ENCODE measurements at regions not wholly inside any gene's neighbourhood (a gene's known extent, or its start where the extent isn't known, plus 50 kb on each side); places are given as distances from the start of the nearest gene placed in this dataset.
"Not testable (repeated sequence)": the region's sequence is repeated elsewhere in the genome, so short reads cannot be mapped to it uniquely, and the experiment has no call there.

DNA sequence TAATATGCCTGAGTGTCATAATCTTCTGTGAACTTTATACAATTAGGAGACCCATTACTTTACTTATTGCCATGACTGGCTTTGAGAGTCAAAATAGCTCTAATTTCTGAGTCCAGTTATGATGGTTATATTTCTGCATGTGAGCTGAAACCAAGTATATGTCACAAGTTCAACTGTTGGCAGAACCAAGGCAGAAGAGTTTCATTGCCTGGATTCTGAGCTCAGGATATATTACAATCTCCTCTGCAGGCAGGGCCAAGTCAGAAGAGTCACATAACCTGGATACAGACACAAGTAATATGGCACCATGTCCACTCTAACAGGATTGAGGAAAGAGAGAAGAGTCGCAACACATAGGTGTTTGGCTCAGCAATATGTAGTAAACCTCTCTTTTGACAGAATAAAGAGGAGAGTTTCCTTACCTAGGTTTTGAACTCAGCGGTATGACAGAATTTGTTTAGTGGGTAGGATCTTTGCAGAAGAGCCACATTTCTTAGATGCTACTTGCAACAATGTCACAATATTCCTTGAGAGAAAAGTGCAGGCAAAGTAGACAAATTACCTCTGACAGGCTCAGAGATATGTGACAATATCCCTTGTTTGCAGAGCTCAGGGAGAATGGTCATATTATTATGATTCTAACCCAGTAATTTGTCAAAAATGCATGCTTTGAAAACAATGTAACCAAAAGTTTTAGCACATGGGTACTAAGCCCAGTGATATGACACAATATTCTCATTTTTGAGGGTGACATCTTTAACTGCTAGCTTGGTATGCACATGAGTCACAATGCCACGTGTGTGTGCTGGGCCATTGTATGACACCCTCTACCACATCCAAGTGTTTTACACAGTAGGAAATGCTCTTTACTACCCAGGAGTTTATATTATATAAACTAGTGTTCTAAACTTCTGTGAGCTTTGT lies 895.3 kb upstream of the AMELY start:
- DNase-seq (ENCODE audit: low spot score), result no peak

GRCh38 chrY:7805624-7806023 lies 894.1 kb upstream of the AMELY start:
- no peak for DNase-seq (ENCODE audit: low spot score)

DNA sequence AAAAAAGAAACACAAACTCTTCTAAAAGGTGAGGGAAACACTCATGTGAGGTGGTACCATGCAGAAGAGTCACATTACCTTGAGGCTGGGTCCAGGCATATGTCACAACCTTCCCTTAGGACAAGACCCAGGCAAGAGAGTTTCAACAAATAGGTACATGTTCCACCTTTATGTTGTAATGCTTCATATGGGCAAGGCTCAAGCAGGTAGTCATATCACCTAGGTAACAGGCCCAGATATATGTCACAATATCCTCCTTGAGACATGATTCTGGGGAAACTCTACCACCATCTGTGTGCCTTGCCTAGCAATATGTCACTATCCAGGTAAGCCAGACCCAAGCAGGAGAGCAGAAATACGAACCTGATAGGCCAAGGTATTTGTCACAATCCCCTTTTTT lies 892.2 kb upstream of the AMELY start:
- no peak for DNase-seq (ENCODE audit: low spot score)

GRCh38 chrY:7796128-7796527 lies 884.6 kb upstream of the AMELY start:
- DNase-seq (ENCODE audit: low spot score), result no peak

GRCh38 chrY:7794441-7794840 lies 882.9 kb upstream of the AMELY start:
- peak; percentile 0 for DNase-seq (ENCODE audit: low spot score)

- DNase-seq (ENCODE audit: low spot score), result no peak
Measured at GRCh38 chrY:7793989-7794388, 882.4 kb upstream of the AMELY start.

DNA sequence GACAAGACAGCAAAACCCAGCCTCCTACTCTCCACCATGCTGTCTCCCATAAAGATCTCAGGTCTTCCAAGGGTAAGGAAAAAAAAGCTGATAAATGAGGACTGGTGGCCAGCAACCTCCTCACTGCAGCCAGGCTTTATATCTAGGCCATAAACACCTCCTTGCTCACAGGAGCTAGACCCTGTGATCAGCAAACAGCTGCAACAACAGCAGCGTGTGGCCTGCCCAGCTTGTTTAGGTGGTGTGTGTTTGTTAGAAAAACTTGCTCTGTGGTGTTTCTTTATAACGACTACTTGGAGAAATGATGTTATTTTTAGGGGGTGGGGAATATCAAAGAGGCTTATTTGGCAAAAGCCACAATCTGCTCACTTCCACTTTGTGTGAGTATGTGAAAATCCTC lies 880.9 kb upstream of the AMELY start:
- DNase-seq (ENCODE audit: low spot score), result no peak

GRCh38 chrY:7781501-7781900 lies 869.9 kb upstream of the AMELY start:
- no peak for DNase-seq (ENCODE audit: low spot score)

DNA sequence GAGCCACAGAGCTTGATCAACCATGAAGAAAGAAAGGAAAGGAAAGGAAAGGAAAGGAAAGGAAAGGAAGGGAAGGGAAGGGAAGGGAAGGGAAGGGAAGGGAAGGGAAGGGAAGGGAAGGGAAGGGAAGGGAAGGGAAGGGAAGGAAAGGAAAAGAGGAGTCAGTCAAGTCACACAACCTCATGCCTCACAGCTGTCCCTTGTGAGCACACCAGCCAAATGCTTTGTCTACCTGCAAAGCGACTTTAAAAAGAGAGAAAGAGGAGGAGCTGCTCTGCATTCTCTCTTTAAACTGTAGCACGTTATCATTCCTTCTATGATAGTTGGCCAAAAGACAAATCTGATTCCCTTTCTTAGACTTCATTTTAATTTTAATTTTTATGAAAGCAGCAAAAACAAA lies 863.9 kb upstream of the AMELY start:
- DNase-seq (ENCODE audit: low spot score), result not testable (repeated sequence)

DNA sequence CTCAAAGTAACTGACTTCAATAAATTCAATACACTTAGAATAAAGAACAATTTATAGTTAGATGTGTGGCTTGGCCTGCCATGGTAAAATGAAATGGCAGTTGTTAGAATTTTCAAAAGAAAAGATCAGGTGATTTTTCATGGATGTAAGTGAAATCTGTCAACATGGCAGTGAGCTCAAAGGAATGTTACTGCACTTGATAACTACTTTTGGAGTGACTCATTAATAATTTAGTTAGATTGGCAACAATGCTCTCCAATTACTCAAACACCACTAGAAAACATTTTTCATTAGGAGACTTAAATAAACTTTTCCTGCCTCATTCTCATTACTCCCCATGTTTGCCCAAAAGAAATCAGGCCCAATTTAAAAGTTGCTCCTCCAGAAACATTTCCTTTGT lies 860.2 kb upstream of the AMELY start:
- DNase-seq (ENCODE audit: low spot score), result no peak

DNA sequence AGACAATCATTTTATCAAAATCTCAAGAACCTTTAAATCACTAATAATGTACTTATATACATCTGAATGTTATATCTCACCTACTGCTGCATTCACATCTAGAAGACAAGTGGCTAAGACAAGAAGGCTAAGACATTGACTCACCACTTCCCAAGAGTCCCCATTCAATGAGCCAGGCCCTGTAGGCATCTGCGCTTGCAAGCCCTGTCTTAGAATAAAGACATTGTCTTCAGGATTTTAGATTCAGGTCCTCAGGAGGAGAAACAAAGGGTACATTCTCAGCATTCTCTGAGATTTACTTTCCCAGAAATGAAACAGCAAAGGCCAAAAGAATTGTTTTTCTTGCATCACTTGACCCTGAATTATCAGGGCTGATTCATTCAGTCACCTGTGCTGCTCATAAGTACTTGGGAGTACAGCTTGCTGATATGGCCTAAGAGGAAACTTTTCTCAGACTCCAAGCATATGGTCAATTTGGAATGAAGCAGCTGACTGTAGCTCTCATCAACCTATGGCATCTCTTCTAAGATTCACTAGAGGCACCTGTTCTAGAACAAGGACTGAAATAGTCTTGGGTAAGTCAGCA lies 858.3 kb upstream of the AMELY start:
- DNase-seq (ENCODE audit: low spot score), result no peak

GRCh38 chrY:7768901-7769300 lies 857.3 kb upstream of the AMELY start:
- no peak for DNase-seq (ENCODE audit: low spot score)

DNA sequence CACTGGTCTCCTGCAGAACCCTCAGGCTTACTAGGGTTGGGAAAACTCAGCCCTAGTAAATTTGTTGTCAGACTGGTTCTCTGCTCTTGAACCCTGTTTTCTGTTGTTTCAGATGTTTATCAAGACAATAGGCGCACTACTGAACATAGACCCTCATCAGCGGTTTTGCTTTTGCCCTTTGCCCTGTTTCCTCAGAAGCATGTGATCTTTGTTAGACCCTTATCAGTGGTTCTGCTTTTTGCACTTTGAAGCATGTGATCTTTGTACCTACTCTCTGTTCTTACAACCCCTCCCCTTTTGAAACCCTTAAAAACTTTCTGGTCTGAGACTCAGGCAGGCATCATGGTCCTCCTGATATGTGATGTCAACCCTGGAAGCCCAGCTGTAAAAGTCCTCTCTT lies 842.2 kb upstream of the AMELY start:
- no peak for DNase-seq (ENCODE audit: low spot score)

DNA sequence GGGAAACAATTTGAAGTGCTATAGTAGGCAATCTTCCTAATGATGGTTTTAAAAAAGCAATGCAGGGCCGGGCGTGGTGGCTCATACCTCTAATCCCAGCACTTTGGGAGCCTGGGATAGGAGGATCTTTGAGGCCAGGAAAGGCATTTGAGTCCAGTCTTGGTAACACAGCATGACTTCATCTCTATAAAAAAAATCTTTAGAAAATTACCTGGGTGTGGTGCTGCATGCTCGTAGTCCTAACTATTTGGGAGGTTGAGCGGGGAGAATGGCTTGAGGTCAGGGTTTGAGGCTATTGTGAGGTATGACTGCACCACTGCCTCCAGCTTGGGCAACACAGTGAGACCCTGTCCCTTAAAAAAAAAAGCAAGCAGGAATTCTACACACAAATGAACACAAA lies 835.2 kb upstream of the AMELY start:
- DNase-seq (ENCODE audit: low spot score), result no peak

- no peak for DNase-seq (ENCODE audit: low spot score)
Measured at GRCh38 chrY:7745581-7745901, 834.0 kb upstream of the AMELY start.

DNA sequence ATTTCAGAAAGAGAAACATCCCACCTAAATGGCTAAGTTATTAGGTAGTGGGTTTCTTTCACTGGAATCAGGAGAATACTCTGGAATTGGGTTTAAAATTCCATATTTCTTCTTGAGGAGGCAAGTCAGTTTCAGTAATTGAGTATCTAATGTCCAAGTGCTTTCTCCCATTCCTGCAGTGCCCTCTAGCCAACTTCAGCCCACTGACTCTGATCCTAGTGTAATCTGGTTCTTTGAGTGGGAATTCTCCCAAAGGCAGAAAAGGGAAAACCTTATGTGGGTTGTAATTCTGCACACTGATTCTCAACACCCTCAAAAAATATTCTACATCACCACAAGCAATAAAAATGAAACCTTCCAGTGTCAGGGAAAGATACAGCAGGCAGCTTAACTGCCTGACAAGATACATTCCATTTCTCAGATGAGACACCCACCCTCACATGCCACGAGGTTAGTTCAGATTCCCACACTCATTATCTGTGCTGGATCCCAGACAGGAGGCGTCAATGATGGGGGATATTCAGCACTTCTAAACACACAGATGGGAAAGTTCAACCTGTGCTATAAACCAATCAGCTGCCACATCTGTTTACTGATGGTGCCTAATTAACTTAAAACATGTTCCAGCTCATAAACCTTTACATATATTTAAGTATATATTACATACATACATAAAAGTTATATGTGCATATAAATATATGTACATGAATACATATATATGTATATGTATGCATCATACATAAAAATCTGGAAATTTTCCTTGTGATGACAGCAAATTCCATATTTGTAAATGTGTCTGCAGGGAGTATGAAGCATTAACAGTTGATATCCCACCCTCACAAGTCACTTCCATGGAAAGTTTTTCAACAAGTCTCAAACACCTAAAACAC lies 833.4 kb upstream of the AMELY start:
- no peak for DNase-seq (ENCODE audit: low spot score)

DNA sequence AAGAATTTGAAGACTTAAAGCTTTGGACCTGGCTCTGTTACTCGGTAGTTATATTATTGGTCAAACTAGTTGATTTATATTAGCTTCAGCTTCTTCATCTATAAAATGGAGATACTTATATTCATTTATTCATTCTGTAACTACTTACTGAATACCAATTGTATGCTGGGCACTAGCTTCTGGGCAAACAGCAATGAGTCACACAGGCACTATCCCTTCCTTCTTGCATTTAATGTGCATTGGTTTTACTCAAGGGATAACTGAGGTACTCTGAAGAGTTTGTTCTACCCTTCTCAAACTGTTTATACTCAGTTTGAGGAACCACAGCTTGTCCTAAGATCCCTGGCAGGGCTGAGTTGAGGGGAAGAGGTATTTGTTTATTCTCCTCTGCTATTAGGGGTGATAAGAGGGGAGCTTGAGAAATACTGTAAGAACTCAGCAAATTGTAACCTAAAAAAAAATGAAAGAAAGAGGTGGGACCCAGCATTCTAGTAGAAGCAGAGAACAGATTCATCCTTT lies 825.4 kb upstream of the AMELY start:
- no peak for DNase-seq (ENCODE audit: low spot score)

DNA sequence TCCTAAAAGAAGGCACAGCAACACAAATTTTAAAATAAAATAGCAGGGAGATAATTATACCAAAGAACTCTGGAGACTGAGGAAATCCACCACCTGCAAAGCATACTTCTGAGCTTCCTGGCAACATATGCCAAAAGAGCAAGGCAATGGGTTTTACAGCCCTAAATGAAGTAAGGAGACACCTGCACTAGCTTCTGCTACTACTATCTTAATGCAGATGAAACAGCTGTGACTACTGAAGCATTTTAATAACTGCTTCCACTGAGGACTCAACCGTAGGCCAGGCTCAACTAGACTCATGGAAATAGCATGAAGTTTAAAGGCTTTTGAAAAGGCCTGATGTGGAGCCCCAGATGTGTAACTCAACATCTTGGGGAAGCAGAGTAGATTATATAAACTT lies 820.1 kb upstream of the AMELY start:
- no peak for DNase-seq (ENCODE audit: low spot score)

GRCh38 chrY:7730664-7731063 lies 819.1 kb upstream of the AMELY start:
- no peak for DNase-seq (ENCODE audit: low spot score)

GRCh38 chrY:7730071-7730470 lies 818.5 kb upstream of the AMELY start:
- peak; percentile 11 for DNase-seq (ENCODE audit: low spot score)

DNA sequence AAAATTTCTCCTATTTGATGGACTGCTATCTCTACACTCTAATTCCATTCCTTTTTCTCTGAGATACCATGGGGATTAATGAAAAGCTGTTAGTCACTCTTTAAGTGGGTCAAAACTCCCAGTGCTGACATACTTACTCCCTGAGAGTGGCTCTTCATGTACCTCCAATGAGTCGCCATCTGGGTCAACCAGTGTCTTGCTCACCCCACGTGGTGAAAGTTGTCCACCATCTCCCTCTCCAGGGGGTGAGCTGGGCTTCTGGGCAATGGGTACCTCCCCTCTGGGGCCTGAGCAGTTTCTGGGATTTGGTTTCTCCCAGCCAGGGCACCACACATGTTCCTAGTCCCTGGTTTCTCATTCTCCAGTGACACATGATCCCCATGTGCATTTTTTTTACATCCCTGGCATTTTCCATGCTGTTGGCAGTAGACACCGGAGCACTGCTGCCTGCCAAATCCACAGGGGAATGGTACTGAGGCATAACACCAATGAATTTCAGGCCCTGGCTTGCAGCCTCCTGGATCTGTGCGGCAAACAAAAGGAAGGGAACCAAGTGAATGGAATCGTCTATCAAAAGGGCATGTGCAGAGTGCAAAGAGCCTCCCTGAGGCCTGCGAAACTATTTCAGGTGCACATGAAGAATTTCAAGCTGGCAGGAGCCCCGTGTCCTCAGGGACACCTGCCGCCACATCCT lies 817.9 kb upstream of the AMELY start:
- no peak for DNase-seq (ENCODE audit: low spot score)

GRCh38 chrY:7728935-7729317 lies 817.4 kb upstream of the AMELY start:
- DNase-seq (ENCODE audit: low spot score), result no peak

Data from pons (tissue), 1 donor.